ENCODE measurements at regions not wholly inside any gene's neighbourhood (a gene's known extent, or its start where the extent isn't known, plus 50 kb on each side); places are given as distances from the start of the nearest gene placed in this dataset.

GRCh38 chr18:52130624-52131301 is 209.2 kb upstream of the DCC start:
- no peak for TF ChIP-seq CTCF (IDR thresholded peaks at IDR 0.05; ENCODE audit: low read depth, low read length, poor library complexity, severe bottlenecking)
- no peak for TF ChIP-seq EZH2phosphoT487 (IDR thresholded peaks at IDR 0.05; ENCODE audit: borderline replicate concordance, low read length)

Measured in DOHH2 (cell line).